ENCODE measurements at regions not wholly inside any gene's neighbourhood (a gene's known extent, or its start where the extent isn't known, plus 50 kb on each side); places are given as distances from the start of the nearest gene placed in this dataset.
"Not testable (repeated sequence)": the region's sequence is repeated elsewhere in the genome, so short reads cannot be mapped to it uniquely, and the experiment has no call there.

GRCh38 chr5:62238584-62238983 is 67.4 kb upstream of the KIF2A start:
- not testable (repeated sequence) for TF ChIP-seq POLR2AphosphoS5 (IDR thresholded peaks at IDR 0.05)
- TF ChIP-seq, protein P1, sequence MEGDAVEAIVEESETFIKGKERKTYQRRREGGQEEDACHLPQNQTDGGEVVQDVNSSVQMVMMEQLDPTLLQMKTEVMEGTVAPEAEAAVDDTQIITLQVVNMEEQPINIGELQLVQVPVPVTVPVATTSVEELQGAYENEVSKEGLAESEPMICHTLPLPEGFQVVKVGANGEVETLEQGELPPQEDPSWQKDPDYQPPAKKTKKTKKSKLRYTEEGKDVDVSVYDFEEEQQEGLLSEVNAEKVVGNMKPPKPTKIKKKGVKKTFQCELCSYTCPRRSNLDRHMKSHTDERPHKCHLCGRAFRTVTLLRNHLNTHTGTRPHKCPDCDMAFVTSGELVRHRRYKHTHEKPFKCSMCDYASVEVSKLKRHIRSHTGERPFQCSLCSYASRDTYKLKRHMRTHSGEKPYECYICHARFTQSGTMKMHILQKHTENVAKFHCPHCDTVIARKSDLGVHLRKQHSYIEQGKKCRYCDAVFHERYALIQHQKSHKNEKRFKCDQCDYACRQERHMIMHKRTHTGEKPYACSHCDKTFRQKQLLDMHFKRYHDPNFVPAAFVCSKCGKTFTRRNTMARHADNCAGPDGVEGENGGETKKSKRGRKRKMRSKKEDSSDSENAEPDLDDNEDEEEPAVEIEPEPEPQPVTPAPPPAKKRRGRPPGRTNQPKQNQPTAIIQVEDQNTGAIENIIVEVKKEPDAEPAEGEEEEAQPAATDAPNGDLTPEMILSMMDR (IDR thresholded peaks at IDR 0.05): not testable (repeated sequence)

Data from sigmoid colon (tissue), 4 donors.